ENCODE measurements at regions not wholly inside any gene's neighbourhood (a gene's known extent, or its start where the extent isn't known, plus 50 kb on each side); places are given as distances from the start of the nearest gene placed in this dataset.

- in situ Hi-C loops (cut with MboI), result loop anchor here (10.0 kb wide), 1 partner anchor 439 kb away; no protein-coding TSS in a partner anchor
- TF ChIP-seq KAT8 (IDR thresholded peaks at IDR 0.05; ENCODE audit: low read depth) (no peak), PRDM10 (IDR thresholded peaks at IDR 0.05; ENCODE audit: partially characterized antibody) (peak; percentile 75), POLR2B (IDR thresholded peaks at IDR 0.05; ENCODE audit: low read depth, partially characterized antibody) (no peak), HMGN3 (IDR thresholded peaks at IDR 0.05; ENCODE audit: borderline replicate concordance, extremely low read depth, insufficient read length, low read depth, low read length) (no peak), NR1H2 (CRISPR knock-in tag; IDR thresholded peaks at IDR 0.05) (no peak), ZBTB1 (CRISPR knock-in tag; IDR thresholded peaks at IDR 0.05; ENCODE audit: borderline replicate concordance, low read depth) (no peak), SIN3A (IDR thresholded peaks at IDR 0.05; ENCODE audit: borderline replicate concordance in 2 of 2, control insufficient read depth in 1 of 2, low read depth in 2 of 2, low read length in 2 of 2) (no peak), FOXK1 (CRISPR knock-in tag; IDR thresholded peaks at IDR 0.05; ENCODE audit: borderline replicate concordance) (no peak), BRD9 (IDR thresholded peaks at IDR 0.05; ENCODE audit: low read depth, partially characterized antibody) (no peak), PTTG1 (tag; IDR thresholded peaks at IDR 0.05; ENCODE audit: low read depth) (no peak), TAF7 (tag; IDR thresholded peaks at IDR 0.05) (no peak), ZZZ3 (IDR thresholded peaks at IDR 0.05) (no peak), CEBPG (CRISPR knock-in tag; IDR thresholded peaks at IDR 0.05) (no peak), CEBPG (tag; conservative IDR thresholded peaks at IDR 0.05 in 1 of 2, IDR thresholded peaks at IDR 0.05 in 1 of 2) (peak in 1 of 2 experiments; percentile 60; a peak in 2 of 4 replicates), NFRKB (IDR thresholded peaks at IDR 0.05; ENCODE audit: low read depth) (no peak), TAF9B (IDR thresholded peaks at IDR 0.05; ENCODE audit: partially characterized antibody) (no peak), CEBPB (tag; IDR thresholded peaks at IDR 0.05) (peak; percentile 52), POU5F1 (IDR thresholded peaks at IDR 0.05; ENCODE audit: borderline replicate concordance, low read depth, low read length, partially characterized antibody) (no peak)
- TF ChIP-seq, protein P1, sequence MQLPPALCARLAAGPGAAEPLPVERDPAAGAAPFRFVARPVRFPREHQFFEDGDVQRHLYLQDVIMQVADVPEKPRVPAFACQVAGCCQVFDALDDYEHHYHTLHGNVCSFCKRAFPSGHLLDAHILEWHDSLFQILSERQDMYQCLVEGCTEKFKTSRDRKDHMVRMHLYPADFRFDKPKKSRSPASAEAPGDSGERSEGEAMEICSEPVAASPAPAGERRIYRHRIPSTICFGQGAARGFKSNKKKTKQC (CRISPR knock-in tag; IDR thresholded peaks at IDR 0.05), result no peak
These were observed 135.2 kb upstream of the SLC24A2 start for GRCh38 chr9:19924080-19924479.

More at GRCh38 chr9:19924080-19924479, 135.2 kb upstream of the SLC24A2 start:
- H3K36me3 ChIP-seq (ENCODE audit: control insufficient read depth, insufficient read depth, low read length), result no peaks in the 10 kb centered on the region
- no peak for DNase-seq (ENCODE audit: extremely low read depth in 1 of 4, low spot score in 3 of 4)
- H3K4me2 ChIP-seq (ENCODE audit: insufficient read depth, low read length), result no peak overlapping the region
- WGBS (ENCODE audit: insufficient coverage, low coverage, missing lambda C conversion rate), result 13% methylated on average over 2 of the region's 2 CpGs
- no peak overlapping the region for H3K9ac ChIP-seq (ENCODE audit: insufficient read depth in 1 of 2, low read depth in 2 of 2, low read length in 2 of 2)
- no peak overlapping the region for H2AFZ ChIP-seq (ENCODE audit: low read depth, low read length)
- H3K4me1 ChIP-seq (replicated peaks in 1 of 2; ENCODE audit: control insufficient read depth in 2 of 2, insufficient read depth in 2 of 2, low read length in 2 of 2), result no peaks in the 10 kb centered on the region
- H3K9me3 ChIP-seq (replicated peaks; ENCODE audit: control insufficient read depth, insufficient read depth, low read depth, low read length), result no peaks in the 10 kb centered on the region
- no peak overlapping the region for H3K27ac ChIP-seq (ENCODE audit: extremely low read depth, low read depth, low read length)
- no peak for ATAC-seq
- intact Hi-C loops (cut with micrococcal nuclease), result no loop called here
- no TSS peak for BruUV-seq (replicated peaks)
- H4K20me1 ChIP-seq (replicated peaks; ENCODE audit: control insufficient read depth, insufficient read depth, low read length), result no peaks in the 10 kb centered on the region
- no peaks in the 10 kb centered on the region for H3K27me3 ChIP-seq (ENCODE audit: control insufficient read depth in 2 of 2, insufficient read depth in 2 of 2, low read length in 2 of 2)
- no peak overlapping the region for H3K4me3 ChIP-seq
- FAIRE-seq, result no peak
- H3K9me1 ChIP-seq (ENCODE audit: control insufficient read depth, insufficient read depth, low read length), result no peaks in the 10 kb centered on the region
- POLR2A ChIA-PET, result no interaction called here
- H3K79me2 ChIP-seq (ENCODE audit: control insufficient read depth, insufficient read depth, low read length), result no peaks in the 10 kb centered on the region
- CTCF ChIA-PET (ENCODE audit: low intra/inter-chr PET ratio), result no interaction called here
